ENCODE measurements at regions not wholly inside any gene's neighbourhood (a gene's known extent, or its start where the extent isn't known, plus 50 kb on each side); places are given as distances from the start of the nearest gene placed in this dataset.

DNA sequence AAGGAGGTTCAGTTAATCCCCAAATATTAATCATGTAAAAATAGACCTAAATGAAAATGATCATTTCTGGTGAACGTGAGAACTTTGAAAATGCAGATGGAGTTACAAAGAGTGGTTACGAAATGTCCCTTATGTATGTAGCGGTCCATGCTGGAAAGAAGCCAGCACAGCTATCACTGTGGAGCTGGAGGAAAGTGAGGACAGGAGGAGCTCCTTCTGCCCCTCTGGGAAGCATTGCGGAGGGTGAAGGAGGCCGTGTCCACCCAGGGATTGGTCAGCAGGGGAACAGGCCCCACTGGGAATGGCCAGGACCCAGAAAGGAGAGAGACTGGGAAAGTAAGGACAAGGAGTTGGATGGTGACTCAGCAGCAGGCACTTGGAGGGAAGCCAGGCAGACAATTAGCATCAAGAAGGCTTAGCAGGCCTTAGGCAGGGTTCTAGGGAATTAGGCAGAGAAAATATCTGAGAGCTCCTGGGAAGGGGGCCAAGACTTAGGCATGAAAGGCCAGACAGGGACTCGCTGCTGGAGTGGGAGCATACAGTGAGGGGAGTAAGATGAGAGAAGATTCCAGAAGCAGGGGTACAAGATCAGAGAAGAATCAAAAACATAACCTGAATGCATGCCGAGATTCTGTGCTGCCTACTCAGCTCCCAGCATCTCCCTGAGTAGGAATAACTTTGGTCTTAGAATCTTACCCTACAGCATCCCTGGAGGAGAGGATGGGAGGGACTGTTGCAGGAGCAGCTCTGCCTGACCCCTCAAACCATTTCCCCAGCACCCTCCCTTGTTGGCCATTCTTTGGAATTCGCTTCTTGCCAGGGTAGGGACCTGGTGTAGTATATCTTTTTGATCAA lies 171.0 kb upstream of the UMPS start:
- no peak for DNase-seq

DNA sequence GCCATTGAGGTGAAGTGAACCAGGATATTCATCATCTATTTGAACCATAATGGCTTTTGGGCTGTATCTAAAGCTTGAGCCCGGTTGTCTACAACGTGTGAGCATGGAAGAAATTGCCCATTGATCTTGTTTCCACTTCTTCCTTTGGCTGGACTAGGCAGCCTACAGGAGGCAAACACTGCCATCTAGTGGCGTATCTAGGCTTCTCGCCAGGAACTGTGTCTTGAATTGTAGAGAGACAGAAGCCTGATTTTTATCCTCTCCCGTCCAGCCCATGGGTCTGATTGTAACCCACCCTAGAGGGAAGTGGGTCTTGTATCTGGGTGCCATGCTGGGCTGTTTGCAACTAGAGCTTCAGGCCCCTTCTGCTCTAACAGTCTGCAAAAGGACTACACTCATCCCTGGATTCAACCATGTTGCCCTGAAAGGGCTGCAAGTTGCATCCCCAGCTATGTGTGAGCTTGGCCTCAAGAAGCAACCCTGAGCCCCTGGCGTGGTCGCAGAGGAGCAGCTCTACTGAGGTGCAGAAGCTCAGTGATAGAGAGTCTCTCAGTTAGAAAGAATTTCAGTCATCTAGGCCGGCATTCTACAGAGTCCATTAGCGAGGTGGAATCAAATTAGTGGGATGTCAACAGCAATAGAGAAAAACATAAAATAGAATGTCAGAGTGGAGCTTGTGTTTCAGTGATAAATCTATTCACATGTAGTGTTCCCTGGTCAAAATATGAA lies 170.2 kb upstream of the UMPS start:
- peak; percentile 7 for DNase-seq

DNA sequence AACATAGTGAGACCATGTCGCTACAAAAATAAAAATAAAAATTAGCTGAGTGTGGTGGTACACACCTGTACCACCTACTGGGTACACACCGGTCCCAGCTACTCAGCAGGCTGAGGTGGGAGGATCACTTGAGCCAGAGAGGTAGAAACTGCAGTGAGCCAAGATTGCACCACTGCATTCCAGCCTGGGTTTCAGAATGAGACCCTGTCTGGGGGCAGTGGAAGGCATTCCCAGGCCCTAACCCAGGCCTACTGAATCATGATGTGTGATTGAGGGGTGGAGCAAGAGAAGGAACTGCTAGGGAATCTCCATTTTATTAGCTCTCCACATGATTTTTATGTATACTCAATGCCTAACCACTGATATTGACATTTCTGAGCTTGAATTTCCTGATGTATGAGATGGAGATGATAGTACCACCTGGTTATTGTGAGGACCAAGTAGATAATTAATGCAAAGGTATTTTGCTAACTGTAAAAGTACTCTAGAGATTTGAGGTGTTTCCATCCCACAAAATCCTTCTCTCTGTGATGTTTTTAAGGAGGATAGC lies 169.5 kb upstream of the UMPS start:
- DNase-seq = no peak

DNA sequence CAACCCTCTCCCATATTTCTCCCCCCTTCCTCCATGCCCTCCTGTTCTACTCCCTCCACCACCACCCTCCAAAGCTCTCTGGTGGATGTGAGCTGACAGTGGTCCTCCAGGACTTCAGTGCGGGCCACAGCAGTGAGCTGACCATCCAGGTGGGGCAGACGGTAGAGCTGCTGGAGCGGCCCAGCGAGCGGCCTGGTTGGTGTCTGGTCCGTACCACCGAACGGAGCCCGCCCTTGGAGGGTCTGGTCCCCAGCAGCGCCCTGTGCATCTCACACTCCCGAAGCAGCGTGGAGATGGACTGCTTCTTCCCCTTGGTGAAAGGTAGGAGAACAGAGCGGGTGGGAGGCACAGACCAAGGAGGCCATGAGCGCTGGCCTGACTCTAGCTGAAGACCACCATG lies 167.5 kb upstream of the UMPS start:
- DNase-seq = no peak

DNA sequence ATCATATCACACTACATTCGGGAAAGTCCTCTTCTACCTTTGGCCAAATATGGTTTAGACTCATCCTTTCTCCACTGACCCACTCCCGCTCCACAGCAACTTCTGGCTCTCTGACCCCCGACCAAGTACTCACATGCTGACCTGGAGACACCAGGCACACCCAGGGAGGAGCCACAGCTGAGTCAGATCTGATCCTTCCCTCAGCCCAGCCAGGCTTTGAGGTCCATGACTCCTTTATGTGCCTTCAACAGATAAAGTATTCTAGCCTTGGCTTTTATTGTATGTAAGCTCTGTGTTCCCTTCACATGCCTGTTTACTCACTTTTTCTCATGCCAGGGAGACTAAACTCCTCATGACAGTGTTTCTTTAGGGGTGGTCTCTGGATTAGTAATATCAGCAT lies 166.9 kb upstream of the UMPS start:
- no peak for DNase-seq

DNA sequence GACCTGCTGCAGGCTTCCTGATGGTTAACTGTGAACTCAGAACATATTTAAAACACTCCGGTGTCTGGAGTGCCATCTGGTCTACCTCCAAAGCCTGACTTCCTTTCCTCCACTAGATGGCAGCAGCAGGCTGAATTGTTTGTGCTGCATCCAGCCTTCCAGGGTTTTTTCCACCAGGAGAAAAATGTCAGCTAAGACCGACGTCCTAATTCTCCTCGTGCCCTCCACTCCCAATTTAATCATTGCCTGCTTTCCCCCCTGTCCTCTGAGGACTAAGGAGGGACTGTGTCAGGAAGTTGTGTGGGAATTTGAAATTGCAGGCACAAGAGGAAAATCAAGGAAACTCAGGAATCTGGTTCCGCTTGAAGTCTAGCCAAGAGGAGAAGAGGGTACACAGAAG lies 165.2 kb upstream of the UMPS start:
- peak; percentile 39 for DNase-seq

- DNase-seq = no peak
Observed at GRCh38 chr3:124565551-124565950, 164.7 kb upstream of the UMPS start.

DNA sequence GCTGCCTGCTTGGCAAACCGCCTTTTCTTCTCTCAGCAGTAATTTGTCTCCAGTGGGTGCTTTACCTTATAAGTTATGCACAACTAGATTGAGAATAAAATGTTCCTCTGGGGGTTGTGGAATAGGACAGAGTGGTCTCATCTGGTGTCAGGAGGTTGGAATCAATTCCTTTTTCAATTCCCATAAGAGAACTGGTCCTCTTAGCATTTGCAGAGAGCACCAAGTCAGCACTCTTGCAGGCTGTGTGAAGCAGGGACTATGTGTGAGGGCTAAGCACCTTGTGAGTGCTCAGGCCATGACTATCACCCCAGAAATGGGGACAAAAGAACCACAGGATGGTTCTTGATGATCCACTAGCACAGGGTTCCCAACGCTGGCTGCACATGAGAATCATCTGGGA lies 163.6 kb upstream of the UMPS start:
- DNase-seq = no peak

DNA sequence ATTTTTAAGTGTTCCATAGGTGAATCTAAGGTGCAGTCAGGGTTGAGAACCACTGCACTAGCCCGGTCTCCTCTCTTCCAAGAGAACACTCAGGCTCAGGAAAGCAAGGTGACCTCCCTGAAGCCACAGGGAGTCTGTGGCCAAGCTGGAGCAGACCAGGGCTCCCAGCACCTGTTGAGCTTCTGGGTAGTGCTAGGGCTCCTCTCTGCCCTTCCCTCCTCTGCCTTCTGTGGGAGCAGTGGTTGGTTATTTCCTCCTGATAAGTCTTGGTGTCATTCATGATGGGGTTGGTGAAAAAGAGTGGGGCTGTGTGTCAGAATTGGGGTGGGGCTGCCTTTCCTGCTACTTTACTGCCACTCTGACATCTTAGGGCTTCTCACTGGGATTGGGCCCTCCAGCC lies 163.1 kb upstream of the UMPS start:
- no peak for DNase-seq

DNA sequence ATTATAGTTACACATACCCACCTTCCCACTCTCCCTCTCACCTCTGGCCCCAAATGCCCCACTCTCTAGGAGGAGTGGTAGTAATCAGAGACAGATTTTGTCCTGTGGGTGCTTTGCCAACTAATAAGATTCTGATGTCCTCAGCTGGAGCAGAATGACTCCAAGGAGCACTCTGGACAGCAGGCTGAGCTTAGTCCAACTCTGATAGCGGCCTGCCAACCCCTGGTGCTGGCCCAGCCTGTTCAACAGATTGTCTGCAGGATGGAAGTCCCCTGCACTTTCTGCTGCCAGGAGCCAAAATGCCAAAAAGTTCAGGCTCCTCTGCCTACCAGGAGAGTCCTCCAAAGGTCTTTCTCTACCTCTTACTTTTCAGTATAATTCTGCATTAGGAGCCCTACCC lies 160.5 kb upstream of the UMPS start:
- DNase-seq = no peak

DNA sequence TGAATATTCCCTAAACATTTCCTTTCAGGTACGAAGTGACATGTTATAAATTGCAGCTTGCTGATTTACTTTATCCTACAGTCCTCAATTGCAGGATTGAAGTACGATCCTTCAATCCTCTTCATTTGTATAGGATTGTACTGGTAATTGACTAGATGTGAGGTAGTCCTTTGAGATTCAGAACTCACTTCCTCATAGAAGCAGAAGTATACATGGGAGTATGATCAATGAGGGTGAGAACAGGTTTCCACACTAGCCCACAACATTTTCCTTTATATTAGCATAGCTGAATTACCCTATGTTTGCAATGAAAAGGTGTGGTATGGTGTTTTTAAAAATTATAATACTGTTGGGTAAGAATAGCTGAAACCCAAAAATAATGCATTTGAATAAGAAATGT lies 160.0 kb upstream of the UMPS start:
- no peak for DNase-seq

GRCh38 chr3:124572851-124573405 lies 157.3 kb upstream of the UMPS start:
- no peak for DNase-seq

DNA sequence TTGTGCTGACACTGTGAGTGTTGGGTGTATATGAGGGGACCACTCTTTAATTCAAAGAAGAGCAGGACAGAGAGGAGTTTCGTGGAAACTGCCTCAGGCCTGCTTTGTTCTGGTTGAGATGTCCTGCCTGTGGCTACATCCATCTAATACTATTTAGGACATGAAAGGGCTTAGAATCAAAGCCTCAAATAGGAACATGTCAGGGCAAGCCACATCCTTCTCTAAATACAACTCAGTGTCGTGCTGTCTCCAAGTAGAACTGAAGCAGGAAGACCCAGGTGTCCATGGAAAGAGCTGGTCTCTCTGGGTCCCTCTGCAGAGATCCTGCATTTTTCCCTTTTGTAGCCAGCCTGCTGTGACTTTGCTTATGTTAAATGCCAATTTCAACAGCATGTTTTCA lies 156.2 kb upstream of the UMPS start:
- DNase-seq = no peak

DNA sequence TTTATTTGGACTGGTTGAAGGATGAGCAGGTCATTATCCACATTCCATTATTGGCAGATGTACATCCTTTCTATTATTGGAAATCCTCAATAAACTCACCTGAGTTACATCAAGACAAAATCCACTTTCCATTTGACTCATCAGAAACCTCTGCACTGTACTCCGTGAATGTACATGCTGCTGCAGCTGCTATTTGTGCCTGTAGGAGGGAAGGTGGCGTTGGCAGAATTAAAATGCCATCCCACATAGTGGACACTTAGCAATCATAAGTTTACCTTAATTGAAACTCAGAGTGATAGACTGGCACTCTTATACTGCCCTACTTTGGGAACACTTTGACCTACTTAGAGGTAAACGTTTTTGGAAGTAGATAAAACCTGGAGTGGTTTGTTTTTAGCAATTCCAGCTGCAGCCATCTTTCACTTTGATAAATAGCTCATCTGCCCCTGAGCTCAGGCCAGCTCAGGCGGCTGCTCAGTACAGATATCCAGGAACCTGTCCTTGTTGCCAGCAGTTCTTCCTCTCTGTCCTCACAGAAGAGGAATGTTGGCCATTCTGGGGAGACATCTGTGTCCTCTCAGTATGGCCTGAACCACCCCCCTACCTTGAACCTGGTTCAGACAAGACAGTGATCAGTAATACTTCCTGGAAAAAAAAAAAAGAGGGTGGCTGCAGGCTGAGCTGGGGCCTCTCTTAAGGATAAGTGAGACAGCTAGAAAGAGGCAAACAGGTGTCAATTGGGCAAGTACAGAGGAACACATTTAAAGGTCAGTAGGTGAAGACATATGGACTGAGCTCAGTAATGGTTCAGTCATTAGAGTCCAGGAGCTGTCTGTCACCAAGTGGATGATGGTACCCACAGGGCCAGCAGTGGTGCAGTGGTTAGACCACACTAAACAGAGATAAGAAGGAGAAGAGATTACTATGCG lies 153.4 kb upstream of the UMPS start:
- no peak for DNase-seq

GRCh38 chr3:124577494-124578167 lies 152.6 kb upstream of the UMPS start:
- no peak for DNase-seq

DNA sequence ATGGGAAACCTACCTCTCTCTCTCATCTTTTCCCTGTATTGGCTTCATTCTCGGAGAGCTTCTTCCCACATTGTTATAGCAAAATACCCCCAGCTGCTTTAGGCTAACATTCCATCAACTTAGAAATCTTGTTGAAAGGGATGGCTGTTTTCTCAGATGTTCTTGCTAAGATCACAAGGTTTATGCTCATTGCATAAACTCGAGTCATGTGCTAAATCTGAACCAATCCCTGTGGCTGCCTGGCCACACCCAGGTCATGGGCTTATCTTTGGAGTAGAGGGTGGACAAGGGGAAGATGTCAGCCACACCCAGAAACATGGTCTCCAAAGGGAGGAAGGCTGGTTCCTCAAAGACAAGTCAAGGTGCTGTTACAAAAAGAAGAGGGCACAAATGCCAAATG lies 150.6 kb upstream of the UMPS start:
- no peak for DNase-seq

- DNase-seq = no peak
Observed at GRCh38 chr3:124582196-124582595, 148.1 kb upstream of the UMPS start.

- DNase-seq = no peak
Observed at GRCh38 chr3:124582621-124583395, 147.4 kb upstream of the UMPS start.

DNA sequence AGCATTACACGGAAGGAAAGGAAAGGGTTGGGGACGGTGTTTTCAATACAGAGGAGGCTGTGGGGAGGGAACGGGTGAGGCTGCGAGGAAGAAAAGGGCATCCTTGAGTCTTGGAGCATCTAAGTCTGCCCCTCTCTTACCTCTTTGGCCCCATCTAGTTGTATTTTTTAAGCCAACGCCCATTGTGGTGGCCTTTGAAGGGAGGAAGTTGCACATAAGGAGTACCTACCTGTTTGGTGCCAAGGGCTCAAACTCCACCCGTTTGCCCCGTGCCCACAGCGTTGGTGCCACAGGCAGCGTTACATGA lies 146.1 kb upstream of the UMPS start:
- no peak for DNase-seq

GRCh38 chr3:124584552-124585391 lies 145.5 kb upstream of the UMPS start:
- no peak for DNase-seq
